HG02973 (cell line): ENCODE measurements at regions not wholly inside any gene's neighbourhood (a gene's known extent, or its start where the extent isn't known, plus 50 kb on each side); places are given as distances from the start of the nearest gene placed in this dataset.
A peak's percentile ranks its signal among the peaks of the same experiment; 100 is the strongest.

ENCODE experiments used
- ATAC-seq: cut with Tn5 transposase; IDR thresholded peaks from one replicate; pipeline ENCODE4 v1.9.1; 2021; ENCODE audit warnings: moderate library complexity; ENCODE audit not compliant: unreplicated experiment

DNA sequence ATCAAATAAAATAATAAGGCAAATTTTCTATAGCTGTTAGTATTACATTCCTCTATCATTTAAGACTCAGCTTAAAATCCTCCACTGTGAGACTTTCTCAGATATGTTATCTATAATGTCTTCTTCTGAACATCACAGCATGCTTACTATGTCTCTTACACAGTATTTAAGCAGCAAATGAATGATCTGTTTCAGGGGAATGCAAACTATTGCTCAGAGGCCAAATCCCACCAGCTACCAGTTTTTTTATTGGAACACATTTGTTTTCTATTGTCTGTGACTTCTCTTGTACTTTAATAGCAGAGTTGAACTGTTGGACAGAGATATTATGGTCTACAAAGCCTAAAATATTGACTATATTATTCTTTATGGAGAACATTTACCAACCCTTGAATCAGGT, 59.6 kb downstream of the C3orf38 start:
- ATAC-seq = no peak

DNA sequence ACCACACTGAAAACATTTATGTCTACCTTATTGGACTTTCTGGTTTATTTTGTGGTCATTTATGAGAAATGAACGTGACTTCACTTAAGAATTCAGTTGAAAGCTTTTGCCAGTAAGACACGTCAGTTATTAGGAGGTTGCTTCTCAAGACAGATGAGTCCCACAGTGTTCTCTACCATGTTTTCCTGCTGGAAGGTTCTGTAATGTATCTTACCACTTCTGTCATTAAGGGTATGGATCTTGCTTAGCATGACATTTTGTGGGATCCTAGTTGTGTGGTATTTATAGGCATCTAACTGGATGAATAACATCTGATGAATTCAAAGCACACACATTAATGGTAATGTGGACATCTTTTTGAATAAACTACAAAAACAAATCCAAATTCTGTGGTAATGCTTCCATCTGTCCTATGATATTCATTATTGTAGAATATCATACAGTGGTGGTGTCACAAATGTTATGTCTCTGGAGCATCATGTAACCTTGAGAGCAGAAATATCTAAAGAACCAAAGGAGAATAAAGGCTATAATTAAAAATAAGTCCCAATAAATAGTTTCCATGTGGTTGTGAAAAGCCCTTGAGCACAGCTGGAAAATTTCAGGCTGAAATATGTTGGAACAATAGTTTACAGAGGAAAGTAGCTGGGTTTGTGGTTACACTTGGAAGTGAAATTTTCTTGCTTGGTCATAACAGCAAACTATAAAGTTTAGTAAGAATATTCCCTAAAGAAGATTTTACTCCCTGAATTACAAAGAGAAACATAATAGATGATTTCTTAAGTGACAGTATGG, 61.5 kb downstream of the C3orf38 start:
- ATAC-seq = no peak

DNA sequence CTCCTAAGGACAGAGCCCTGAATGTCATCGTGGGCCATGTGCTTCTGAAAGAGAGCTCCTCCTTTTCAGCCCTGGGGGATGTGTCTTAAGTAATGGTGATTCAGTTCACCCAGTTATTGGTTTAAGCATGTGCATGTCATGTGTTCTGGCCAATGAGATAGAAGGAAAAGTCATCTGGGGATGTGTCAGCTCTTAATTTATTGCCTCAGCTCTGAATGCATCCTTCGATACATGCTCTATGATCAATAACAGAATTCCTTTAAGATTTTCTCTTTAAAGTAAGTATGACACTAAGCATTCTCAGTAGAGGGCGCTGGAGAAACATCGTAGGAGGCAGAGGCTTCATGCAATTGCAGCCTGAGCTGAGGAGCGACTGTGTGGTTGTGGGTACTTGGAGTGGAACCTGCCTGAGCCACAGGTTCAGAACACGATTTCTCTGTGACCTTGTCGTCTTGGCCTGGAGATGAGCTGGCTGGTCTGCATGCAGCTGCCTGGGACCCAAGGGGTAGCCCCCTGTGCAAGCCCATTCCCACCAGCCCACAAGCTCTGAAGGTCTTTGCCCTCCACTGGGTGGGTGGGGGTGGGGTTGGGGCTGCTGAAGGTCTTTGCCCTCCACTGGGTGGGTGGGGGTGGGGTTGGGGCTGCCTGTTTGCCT, 69.5 kb downstream of the C3orf38 start:
- peak; percentile 70 for ATAC-seq

DNA sequence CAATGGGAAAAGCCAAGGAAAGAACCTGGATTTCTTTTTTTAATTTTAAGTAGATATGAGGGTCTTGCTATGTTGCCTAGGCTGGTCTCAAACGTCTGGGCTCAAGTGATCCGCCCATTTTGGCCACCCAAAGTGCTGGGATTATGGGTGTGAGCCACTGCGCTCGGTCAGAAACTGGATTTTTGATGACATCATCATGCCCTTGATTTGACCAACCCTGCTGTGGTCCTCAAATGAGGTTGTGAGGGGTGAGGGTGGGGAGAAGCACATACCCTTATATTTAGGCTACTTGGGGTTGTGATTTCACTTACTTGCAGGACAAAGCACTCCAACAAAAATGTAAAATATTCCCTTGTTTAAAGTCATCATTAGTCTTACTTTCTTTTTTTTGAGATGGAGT, 70.4 kb downstream of the C3orf38 start:
- no peak for ATAC-seq

DNA sequence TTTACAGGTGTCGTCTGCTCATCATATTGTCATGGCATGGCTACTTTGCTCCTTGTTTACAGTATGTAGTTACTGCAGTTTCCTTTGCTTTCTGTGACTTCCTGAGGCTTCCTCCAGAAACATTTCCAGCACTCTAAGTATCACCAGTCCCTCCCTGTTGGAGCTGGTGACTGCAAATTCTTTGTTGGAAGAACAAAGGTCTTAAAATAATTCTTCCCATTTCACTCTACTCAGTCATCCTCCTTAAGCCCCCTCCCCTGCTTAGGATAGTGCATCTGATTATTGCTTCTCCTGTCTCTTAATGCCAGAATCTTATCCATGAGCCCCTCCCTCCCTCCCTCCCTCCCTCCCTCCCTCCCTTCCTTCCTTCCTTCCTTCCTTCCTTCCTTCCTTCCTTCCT, 72.0 kb downstream of the C3orf38 start:
- ATAC-seq = no peak

DNA sequence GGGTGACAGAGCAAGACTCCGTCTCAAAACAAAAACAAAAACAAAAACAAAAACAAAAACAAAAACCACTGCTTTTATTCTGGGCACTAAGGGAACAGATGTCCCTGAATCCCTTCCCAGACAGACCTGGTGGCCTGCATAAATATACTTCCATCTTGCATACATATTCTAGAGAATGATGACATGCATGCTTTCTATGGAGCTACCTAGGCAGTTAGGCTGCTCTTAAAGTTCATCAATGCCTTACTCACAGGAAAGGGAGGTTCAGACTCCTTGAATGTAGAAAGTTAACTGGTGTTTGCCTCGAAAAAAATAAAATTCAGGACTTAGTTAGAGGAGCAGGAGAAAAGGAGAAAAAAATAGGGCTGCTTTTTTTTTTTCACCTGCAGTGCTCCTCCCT, 72.6 kb downstream of the C3orf38 start:
- ATAC-seq = no peak

DNA sequence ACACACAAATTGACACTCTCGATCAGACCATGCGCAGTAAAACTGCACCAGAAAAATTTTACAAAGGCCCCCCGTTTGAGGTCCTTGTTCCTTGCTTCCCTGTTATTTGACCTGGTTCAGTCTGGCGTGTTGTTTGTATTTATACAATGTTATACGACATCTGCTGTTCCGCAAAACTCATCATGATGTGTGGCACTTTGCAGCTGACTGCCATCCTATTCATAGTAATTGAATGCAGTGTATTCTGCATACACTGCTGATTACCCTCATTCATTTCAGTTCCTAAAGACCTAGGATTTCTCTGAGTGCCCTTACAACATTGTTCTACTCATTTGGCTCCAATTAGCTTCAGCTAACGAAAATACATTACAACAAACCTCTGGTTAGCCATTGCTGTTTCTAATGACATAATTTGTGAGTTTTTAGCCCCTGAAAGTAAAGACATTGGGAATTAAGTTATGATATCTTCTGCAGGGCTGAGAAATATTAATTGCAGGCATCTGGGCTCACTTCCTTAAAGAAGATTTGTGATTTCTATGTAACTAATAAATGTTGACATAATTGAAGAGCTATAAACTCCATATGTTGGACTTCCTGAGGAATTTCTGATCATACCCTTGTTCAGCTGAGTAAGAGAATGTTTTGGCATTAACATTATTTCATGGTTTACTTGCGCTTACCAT, 75.7 kb downstream of the C3orf38 start:
- no peak for ATAC-seq

DNA sequence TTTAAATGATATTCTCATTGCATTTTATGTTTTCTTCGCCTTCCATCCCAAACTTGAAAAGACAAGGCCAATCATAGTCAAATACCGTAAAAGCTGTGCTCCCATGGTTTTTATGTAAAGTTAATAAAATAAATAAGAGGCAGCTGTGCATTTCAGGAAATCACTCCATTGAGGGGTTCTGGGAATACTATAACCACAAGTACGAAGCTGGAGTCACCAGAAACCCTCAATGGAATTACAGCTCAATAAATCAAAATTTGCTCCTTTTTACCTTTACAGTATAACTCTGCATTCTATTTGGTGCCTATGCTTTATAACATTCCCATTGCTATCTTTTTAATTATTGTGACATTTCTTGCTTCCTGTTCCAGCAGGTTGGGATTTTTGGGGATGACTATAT, 77.2 kb downstream of the C3orf38 start:
- ATAC-seq = no peak

DNA sequence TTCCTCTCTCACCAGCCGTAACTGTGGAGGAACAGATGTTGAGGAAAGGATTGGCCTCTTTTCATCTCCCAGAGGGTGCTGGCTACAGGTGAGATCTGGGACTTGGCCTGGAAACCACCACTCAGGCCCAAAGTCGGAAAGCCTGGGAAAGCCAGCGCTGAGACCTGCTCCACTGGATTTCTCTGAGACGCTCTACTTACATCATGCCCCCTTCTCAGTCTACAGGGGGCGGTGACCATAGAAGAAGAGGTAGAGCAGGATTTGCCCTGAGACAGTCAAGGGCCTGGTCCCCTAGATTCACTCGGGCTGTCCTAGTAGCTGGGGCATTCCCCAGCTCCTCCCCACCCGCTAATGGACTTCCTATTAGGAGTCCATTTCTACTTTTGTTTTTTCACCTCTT, 80.9 kb downstream of the C3orf38 start:
- ATAC-seq = no peak

DNA sequence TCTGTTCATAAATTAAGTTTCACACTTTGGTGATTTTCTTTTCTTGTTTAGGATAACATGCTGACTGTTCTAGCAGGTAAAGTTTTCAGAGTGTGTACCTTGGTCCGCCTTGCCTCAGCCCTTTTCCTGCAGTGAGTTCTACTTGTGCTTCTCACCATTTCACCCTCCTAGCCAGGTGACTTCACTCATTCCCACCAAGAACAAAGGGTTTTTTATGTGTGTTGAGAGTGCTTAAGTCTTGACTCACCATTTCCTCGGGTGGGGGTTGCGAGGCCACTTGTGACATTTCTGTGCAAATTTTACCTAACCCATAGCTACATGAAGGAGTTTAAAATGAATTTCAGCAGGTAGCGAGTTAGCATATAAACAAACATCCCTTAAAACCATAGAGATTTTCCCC, 81.4 kb downstream of the C3orf38 start:
- ATAC-seq = no peak

DNA sequence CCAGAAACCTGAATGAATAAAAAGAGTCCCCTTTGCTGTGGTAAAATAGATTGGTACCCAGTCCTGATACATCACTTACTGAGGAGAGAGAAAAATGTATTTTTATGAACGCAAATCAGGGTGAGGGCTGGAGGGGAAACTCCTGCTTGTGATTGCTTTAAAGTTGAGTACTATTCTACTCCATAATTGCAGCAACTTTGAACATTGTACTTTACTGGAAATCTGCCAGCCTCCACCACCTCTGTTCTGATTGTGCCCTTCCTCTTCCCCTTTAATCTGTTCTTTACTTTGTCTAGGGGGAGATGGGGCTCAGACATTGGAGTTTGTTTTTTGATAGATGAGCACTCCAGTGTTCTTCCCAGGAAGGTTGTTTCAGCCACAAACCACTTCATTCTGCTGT, 81.9 kb downstream of the C3orf38 start:
- ATAC-seq = no peak

DNA sequence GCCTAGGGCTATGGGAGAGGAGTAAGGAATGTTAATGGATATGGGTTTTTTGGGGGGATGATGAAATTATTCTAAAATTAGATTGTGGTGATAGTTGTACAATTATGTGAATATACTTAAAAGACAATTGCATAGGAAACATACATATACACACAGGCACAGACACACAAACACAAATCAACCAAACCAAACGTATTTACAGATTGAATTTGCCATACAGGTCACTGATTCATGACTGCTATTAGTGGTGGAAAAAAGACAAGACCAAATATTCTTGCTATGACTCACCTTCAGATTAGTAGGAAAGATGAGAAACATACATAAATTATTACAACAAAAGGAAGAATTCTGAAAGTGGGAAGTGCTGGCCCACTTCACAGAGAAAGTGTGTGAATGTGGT, 85.3 kb downstream of the C3orf38 start:
- ATAC-seq = no peak

DNA sequence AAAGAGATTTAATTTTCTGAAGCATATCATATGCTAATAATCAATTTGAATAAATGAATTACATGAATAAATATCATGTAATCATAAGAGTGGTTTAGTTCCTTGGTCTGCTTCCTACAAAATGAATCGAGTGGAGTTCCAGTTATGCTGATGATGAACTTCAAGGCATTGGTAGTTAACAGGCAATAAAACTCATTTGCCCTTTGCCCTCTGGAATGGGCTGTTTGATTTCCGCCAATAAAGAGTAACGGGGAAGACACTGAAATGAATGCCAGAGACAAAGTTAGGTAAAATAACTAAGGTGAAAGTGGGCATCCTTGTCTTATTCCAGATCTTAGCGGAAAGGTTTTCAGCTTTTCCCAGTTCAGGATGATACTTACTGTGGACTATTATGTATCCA, 90.1 kb downstream of the C3orf38 start:
- no peak for ATAC-seq

DNA sequence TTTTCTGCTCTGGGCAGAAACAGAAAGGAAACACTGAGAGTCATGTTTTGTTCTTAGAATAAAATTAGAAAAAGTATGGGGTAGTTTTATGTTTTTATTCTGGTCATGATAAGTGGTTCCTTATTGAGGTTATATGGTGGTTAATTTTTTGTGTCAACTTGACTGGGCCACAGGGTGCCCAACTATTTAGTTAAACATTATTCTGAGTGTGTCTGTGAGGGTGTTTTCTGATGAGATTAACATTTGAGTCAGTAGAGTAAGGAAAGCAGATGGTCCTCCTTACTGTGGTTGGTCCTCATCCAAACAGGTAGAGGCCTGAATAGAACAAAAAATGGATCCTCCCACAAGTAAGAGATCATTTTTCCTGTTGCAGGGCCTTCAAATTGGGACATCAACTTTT, 98.9 kb downstream of the C3orf38 start:
- no peak for ATAC-seq

DNA sequence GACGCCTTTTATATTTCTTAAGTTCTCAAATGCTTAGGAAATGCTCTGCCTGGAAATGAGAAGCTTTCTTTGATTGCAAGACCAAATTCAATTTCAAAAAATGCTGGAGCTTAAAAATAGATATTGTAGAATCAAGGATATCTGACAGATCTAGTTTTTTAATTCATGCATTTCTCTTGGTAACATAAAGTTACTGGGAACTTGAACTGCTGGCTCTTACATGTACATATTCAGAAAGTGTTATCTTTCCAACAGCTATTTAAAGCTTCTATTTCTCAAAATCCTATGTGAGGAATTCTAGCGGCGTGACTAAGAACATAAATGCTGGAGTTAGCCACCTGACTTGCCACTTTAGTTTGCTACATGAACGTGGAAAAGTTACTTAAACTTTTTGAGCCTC, 109.3 kb downstream of the C3orf38 start:
- no peak for ATAC-seq

DNA sequence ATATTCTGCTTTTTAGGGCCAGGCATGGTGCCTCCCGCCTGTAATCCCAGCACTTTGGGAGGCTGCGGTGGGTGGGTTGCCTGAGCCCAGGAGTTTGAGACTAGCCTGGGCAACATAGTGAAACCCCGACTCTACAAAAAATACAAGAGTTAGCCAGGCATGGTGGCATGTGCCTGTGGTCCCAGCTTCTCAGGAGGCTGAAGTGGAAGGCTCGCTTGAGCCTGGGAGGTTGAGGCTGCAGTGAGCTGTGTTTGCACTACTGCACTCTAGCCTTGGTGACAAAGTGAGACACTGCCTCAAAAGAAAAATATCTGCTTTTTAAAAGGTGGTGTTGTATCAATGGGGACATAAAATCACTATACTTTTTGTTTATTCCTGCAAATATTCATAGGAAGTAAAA, 112.8 kb downstream of the C3orf38 start:
- no peak for ATAC-seq

DNA sequence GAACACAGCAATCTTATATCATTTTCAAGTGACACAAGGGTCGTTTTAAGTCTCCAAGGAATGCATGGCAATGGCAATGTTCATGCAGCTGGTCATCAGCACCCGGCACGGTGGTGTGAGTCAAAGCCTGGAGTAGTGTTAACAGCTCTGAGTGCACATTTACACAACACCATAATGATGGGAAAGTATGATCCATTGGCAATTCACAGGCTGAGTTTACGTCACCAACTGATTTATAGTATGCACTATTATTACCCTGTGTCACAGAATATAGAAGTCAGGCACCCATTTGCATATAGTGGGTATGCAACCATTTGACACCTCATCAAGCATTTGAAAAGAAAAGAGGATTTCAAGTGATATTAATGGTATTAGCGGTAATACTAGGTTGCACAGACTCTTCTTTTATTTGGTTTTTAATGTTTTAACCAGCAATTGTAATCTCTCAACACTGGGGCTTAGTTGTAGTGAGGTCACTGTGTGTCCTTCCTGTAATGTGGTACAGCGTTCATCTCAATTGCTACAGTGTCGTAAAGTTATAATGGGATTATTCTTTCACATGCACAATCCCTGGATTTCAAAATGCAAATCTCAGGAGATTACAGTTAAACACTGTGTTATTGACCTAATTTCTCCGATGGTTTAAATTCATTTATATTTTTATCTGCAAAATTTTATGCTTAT, 113.8 kb downstream of the C3orf38 start:
- ATAC-seq = no peak

DNA sequence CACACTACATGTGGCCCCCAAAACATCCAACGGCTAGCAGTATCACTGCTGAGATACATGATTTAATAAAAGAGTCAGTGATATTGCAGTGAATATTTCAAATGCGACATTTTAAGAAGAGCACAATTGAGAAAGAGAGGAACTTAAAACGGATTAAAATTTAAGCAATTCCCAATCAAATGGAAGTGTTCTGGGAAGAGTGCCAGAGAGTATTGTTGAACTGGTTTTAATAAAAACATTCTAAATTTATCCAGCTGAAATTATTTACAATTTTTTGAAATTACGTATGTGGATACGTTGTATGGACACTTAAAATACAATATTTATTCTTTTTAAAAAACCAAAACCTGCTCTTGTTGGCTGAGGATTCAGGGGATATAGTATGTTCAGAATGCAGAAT, 117.7 kb downstream of the C3orf38 start:
- no peak for ATAC-seq

DNA sequence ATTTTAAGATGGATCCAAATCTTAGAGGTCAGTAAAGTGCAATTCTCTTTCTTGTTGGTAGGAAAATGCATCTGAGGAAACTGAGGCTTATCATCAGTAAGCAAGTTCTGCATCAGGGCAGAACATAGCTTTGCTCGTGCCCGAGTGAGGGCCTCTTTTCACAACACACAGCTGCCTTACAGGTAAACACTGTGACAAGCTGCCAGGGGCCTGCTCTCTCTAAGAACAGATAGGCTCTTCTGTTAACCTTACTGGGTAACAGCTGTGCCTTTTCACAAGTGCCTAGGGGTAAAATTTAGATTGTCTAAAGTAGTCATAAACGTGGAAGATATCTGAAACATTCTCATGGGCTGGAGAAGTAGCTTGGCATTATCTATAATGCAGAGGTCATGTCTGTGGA, 118.1 kb downstream of the C3orf38 start:
- no peak for ATAC-seq

DNA sequence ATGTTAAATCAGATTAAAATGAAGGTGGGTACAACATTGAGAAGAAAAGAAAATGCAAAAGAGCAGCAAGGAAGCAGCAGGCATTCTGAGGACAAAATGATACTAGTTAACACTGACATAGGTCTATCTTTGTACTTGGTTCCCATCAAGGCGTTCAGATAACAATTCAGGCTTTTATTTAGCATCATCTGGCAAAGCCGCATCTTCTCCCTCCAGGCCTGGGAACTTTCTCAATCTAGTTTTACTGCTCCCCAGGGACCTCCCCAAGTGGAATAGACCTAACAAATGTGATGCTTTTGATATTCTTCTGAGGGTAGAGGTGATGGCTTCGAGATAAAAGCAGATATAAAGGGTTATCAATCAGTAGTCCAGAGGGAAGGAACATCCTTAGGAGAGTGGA, 130.6 kb downstream of the C3orf38 start:
- no peak for ATAC-seq

DNA sequence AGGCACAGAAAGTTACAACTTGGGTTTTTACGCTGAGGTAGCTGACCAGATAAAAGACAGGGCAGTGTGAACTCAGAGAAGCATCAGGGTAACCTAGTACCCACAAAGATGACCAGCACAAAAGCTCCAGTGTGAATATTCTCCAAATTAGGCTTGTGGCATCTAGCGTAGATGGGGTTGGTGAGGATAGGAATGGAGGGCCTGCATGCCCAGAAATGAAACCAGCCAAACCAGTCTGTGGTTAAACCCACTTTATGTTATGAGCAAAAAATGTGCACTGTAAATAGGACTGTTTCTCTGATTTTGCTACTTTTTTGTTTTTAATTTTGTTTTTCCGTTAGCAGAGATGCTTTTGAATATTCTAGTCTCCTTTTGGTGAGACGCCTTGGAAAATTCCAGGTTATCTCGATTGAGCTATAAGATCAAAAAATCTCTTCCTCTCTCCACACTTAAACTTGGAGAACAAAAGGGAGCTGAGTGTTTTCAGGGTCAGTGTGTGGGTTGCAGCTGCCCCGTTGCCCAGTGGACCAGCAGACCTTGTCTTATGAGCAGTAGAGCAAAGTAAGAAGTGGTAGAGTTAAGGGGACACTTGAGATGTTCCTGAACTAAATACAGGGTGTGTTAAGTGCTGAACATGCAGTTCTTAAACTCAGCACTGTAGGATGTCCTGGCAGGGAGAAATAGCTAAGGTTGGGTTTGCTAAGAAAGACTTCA, 132.9 kb downstream of the C3orf38 start:
- ATAC-seq = no peak
